Progenitor cell of endocrine pancreas (in vitro differentiated cells): ENCODE measurements at regions not wholly inside any gene's neighbourhood (a gene's known extent, or its start where the extent isn't known, plus 50 kb on each side); places are given as distances from the start of the nearest gene placed in this dataset.

ENCODE experiments used
- DNase-seq: peaks from one replicate; pipeline ENCODE4 v3.0.0; 2021; ENCODE audit warnings: low spot score; ENCODE audit not compliant: unreplicated experiment
- H3K27ac Mint-ChIP-seq: 2 replicates; pipeline ENCODE4 v1.8.0; 2021; ENCODE audit warnings: mild to moderate bottlenecking, moderate library complexity, mixed read lengths
- H3K27me3 Mint-ChIP-seq: 2 replicates; pipeline ENCODE4 v1.8.0; 2021; ENCODE audit warnings: mixed read lengths
- H3K36me3 Mint-ChIP-seq: 2 replicates; pipeline ENCODE4 v1.8.0; 2022; ENCODE audit warnings: mixed read lengths; ENCODE audit not compliant: insufficient read depth
- H3K4me1 Mint-ChIP-seq: 2 replicates; pipeline ENCODE4 v1.8.0; 2021; ENCODE audit warnings: low read depth, mixed read lengths
- H3K4me3 Mint-ChIP-seq: 2 replicates; pipeline ENCODE4 v1.8.0; 2021; ENCODE audit warnings: low read depth, mild to moderate bottlenecking, moderate library complexity, mixed read lengths
- H3K9me3 Mint-ChIP-seq: 2 replicates; pipeline ENCODE4 v1.8.0; 2021; ENCODE audit warnings: low read depth, mixed read lengths
- TF ChIP-seq, protein P1 (sequence below): fragments of 200-600 bp; sonication (generic); IDR thresholded peaks from one replicate; pipeline ENCODE4 v1.5.0; 2021; ENCODE audit warnings: antibody characterized with exemption, mild to moderate bottlenecking; ENCODE audit not compliant: unreplicated experiment

DNA sequence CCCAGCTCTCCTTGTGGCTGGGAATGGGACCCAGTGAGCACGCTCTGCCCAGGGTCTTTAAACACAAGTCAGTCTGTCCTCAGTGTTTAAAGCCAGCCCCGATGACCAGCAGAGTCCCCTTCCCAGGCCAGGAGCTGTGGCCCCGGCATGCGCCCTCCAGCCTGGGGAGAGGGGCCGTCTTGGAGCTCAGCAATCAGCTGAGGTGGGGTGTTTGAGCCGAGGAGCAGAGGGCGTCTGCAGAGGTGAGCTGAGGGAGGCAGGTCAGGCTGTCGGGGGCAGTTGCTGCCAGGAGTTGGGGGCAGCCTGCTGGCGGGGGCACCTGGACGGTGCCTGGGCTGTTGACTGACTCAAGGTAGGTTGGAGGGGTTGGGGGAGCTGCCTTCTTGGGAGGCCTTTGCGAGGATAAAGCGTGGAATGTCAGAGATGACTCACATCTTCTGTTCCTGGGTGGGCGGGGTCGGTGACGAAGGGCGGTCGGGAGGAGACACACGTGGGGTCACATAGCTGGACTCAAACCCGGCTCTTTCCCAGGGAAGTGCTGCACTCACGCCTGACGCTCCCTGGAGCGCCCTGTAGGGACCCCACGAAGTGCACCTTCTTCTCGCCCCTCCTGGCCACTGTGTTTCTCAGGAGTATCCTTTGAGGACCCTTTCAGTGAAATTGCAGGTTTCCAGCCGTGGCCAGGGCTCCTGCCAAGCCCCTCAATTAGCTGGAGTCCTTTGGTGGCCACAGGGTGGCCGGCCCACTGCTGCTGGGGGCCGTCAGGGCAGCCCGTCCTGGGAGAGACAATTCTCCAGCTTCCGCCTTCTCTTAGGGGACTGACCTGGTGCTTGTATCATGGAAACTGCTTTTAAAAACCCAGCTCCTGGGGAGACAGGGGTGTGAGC lies 86.2 kb downstream of the SIK1 start:
- TF ChIP-seq, protein P1, sequence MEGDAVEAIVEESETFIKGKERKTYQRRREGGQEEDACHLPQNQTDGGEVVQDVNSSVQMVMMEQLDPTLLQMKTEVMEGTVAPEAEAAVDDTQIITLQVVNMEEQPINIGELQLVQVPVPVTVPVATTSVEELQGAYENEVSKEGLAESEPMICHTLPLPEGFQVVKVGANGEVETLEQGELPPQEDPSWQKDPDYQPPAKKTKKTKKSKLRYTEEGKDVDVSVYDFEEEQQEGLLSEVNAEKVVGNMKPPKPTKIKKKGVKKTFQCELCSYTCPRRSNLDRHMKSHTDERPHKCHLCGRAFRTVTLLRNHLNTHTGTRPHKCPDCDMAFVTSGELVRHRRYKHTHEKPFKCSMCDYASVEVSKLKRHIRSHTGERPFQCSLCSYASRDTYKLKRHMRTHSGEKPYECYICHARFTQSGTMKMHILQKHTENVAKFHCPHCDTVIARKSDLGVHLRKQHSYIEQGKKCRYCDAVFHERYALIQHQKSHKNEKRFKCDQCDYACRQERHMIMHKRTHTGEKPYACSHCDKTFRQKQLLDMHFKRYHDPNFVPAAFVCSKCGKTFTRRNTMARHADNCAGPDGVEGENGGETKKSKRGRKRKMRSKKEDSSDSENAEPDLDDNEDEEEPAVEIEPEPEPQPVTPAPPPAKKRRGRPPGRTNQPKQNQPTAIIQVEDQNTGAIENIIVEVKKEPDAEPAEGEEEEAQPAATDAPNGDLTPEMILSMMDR: no peak
- no peaks in the 10 kb centered on the region for H3K36me3 Mint-ChIP-seq
- H3K4me1 Mint-ChIP-seq: peaks cover 31% of the 10 kb centered on the region
- no peak overlapping the region for H3K4me3 Mint-ChIP-seq
- H3K9me3 Mint-ChIP-seq: no peaks in the 10 kb centered on the region
- peaks cover 27% of the 10 kb centered on the region for H3K27me3 Mint-ChIP-seq
- no peak overlapping the region for H3K27ac Mint-ChIP-seq
- no peak for DNase-seq

DNA sequence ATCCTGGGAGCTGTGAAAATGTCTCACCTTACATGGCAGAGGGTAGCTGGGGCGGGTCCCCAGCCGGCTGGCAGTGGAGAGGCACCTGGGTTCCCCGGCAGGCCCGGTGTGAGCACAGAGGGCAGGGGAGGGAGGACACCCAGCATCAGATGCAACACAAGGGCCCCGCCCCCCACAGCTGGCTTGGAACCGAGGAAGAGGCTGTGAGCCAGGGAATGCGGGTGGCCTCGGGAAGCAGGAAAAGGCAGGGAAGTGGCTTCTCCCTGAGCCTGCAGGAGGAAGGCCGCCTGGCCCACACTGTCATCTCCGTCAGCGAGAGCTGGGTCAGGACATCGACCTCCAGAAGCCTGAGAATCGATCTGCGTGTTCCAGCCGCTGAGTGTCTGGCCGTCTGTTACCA lies 87.3 kb downstream of the SIK1 start:
- Mint-ChIP-seq H3K27ac (no peak overlapping the region), H3K4me3 (no peak overlapping the region), H3K9me3 (no peaks in the 10 kb centered on the region), H3K4me1 (peaks cover 24% of the 10 kb centered on the region), H3K27me3 (peaks cover 20% of the 10 kb centered on the region), H3K36me3 (no peaks in the 10 kb centered on the region)
- TF ChIP-seq, protein P1: no peak
- DNase-seq: no peak

DNA sequence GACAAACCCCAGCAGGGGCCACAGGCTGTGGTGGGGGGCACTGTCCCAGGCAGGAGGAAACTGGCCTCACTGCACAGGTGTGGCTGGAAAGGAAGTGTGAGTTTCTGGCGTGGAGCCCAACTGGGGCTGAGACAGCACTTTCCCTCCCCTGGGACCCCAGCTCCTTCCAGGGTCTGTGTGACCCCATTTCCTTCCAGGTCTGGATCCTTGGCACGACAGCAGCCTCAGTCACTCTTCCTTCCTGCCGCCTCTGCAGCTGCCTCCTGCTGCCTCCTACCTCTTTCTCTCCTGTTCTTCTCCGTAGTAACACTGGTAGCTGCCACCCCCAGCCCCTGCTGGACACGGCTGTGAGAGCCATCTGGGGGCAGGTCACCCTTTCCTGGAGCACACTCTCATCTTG lies 88.0 kb downstream of the SIK1 start:
- no peak overlapping the region for H3K27ac Mint-ChIP-seq
- no peak overlapping the region for H3K4me3 Mint-ChIP-seq

DNA sequence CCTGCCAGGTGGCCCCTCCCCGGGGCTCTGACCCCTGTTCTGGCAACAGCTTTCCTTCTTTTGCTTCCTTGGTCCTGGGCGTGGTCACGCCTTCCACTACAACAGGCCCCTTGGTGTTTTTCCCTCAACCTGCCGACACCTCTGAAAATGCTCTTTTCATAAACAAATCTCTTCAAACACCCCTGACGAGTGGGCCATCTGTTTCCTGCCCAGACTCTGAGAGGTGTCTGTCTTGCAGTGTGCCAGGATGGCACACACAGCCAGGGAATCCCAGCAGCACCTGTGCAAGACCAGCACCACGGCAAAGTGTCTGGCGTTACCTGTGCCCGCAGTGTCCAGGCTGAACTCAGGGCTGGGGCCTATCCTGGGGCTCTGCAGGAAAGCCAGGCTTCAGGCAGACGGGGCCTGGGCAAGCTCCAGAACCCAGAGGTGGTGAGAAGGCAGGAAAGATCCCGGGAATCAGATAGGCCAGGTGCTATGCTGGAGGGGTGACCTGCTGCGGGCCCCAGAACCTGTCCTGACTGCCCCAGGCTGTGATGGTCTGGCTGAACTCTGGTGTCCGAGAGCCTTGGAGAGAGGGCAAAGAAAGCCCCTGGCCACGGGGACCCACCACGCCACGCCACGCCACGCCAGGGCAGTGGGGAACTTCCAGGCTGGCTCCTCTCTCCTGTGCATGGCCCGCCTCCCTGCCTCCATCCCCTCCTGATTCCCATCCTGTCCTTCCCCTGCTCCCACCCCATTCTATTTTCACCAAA lies 88.9 kb downstream of the SIK1 start:
- Mint-ChIP-seq H3K27ac (peak overlapping the region; percentile 36), H3K9me3 (no peaks in the 10 kb centered on the region)
- TF ChIP-seq, protein P1: no peak

More for the DNA sequence above, 88.0 kb downstream of the SIK1 start:
- Mint-ChIP-seq H3K27me3 (peaks cover 23% of the 10 kb centered on the region), H3K4me1 (peaks cover 27% of the 10 kb centered on the region), H3K9me3 (no peaks in the 10 kb centered on the region), H3K36me3 (no peaks in the 10 kb centered on the region)
- DNase-seq: no peak
- TF ChIP-seq, protein P1: no peak

DNA sequence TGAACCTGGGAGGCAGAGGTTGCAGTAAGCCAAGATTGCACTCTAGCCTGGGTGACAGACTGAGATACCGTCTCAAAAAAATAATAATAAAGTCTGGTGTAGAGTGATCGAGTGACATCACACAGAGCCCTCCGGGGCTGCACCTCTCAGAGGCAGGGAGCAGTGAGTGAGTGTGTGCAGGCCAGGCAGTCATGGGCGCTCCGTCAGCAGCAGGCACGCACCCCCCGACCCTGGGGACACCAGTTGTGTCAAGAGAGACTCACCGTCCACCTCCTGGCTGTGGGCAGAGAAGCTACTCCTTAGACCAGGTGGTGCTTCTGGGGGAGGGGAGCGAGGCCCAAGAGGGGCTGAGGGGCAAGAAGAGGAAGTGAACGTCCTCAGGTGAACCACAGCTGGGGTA lies 91.8 kb downstream of the SIK1 start:
- Mint-ChIP-seq H3K4me3 (no peak overlapping the region), H3K27ac (no peak overlapping the region), H3K27me3 (peaks cover 32% of the 10 kb centered on the region), H3K4me1 (peaks cover 24% of the 10 kb centered on the region), H3K9me3 (no peaks in the 10 kb centered on the region), H3K36me3 (no peaks in the 10 kb centered on the region)
- TF ChIP-seq, protein P1: no peak
- DNase-seq: no peak

More for the DNA sequence above, 88.9 kb downstream of the SIK1 start:
- Mint-ChIP-seq H3K36me3 (no peaks in the 10 kb centered on the region), H3K4me3 (no peak overlapping the region), H3K27me3 (peaks cover 30% of the 10 kb centered on the region), H3K4me1 (peaks cover 30% of the 10 kb centered on the region)
- no peak for DNase-seq
